RCC 7860 (cell line): ENCODE measurements at regions not wholly inside any gene's neighbourhood (a gene's known extent, or its start where the extent isn't known, plus 50 kb on each side); places are given as distances from the start of the nearest gene placed in this dataset.

Experiments
- DNase-seq: peaks from one replicate; pipeline ENCODE4 v3.0.0-alpha.2; 2015; ENCODE audit warnings: low spot score
- FAIRE-seq: peaks from 2 replicates; lab custom pipeline; 2012; peaks lifted over from hg19 to GRCh38; lab: Jason Lieb, UNC

DNA sequence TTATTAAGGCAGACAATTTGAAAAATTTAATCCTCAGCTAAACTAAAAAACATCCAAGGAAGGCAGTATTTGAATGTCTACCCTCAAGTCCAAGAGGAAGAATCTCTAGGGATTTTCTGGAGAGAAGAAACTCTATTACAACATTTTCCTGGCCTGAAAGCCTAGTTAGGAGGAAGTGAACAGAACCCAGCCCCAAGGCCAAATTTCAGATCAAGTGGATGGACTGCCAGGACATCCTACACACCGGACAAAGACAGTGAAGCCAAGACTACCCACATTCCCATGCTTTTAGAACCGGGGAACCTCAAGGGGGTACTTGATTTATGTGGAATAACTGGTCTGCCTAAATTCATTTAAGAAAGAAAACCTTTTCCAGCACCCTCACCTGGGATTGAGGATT is 108.9 kb upstream of the MEOX2 start:
- no peak for DNase-seq
- no peak for FAIRE-seq

DNA sequence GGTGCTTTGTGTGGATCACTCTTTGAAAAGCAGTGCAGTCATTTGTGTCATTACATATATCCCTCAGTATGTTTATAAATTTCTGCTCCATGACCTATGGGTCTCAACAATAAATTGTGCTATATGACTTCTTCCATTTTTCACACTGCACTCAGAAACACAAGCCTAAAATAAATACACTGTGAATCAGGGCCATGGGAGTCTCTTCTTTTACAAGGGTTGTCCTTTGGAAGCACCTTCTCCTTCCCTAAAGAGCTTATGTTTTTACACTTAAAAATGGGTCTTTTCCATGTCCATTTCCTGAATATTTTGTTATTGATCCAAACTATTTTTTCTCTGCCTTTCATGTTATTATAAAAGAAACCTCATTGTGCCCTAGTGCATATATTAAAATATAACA is 108.3 kb upstream of the MEOX2 start:
- DNase-seq, result no peak
- FAIRE-seq, result no peak

DNA sequence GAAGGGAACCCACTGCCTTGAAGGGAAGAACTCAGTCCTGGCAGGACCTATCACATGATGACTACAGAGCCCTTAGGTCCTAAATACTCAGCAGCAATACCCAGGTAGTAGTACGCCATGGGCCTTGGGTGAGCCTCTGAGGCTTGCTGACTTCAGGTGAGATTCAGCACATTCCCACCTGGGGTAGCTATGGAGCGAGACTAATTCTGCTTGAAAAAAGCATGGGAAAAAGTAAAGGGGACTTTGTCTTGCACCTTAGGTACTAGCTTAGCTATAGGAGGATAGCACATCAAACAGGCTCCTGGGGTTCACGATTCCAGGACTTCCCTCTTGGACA is 98.2 kb upstream of the MEOX2 start:
- DNase-seq, result no peak
- FAIRE-seq, result no peak

DNA sequence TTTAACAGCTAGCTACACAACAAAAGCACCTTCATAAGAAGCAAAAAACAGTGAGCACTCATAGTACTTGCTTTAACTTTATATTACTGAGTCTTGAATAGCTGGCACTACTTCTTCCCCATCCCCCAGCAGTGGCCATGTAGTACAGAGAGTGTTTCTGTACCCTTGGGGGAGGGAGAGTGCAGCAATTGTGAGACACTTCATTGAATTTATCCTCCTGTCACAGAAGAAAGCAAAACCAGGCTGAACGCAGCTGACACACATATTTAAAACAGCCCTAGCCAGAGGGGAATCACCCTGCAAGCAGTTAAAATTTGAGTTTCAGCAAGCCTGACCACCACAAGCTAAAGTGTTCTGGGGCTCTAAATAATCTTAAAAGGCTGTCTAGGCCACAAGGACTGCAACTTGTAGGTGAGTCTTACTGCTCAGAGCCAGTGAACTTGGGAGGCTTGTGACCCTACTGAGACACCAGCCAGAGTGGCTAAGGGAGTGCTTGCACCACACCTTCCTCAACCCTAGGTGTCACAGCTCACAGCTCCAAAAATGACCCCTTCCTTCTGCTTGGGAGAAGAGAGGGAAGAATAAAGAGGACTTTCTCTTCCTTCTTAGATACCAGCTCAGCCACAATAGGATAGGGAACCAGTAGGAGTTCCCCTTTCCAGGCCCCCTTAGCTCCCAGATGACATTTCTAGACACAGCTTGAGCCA is 97.7 kb upstream of the MEOX2 start:
- no peak for FAIRE-seq
- DNase-seq, result no peak

DNA sequence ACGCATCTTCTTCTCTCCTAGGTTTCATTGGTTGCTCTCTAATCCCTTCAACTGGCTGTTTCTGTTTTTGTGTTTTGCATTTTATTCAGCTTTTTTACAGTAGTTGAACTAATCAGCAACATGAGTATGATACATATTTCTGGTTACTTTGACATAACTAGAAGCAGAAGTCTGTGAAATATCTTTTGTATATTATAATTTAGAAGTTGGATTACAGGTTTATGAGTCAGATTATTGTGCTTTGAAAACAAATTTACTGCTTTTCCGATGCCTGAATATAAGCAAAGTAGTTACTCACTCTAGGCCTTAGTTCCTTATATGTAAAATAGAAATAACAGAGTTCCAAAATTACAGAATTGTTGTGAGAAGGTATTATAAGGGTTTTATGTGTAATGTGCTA is 96.2 kb upstream of the MEOX2 start:
- FAIRE-seq (no peak), DNase-seq (no peak)

DNA sequence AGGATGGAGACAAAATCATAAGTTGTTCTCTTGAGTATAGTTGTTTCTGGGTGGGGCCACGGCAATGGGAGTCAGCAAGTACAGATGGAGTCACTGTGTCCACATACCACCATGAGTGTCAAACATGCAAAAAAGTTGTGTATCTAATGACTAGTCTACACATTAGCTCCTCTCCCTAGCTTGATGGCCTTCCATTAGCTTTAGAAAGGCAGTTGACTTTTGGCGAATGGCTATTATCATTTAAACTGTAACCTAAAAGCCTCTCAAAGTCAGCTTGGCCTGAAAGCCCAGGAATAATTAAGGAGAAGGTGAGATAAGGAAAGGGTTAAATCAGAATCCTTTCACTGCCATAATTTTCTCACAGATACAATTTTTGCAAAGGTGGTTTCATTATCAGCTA is 95.5 kb upstream of the MEOX2 start:
- FAIRE-seq (no peak), DNase-seq (no peak)

DNA sequence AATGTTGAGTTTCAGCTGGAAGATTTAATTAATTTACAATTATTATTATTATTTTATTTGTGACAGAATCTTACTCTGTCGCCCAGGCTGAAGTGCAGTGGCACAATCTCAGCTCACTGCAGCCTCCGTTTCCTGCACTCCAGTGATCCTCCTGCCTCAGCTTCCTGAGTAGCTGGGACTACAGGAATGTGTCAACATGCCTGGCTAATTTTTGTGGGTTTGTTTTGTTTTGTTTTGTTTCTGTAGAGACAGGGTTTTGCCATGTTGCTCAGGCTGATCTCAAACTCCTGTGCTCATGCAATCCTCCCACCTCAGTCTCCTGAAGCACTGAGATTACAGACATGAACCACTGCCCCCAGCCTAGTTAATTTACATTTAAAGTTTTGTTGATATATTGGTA is 93.8 kb upstream of the MEOX2 start:
- DNase-seq, result no peak
- no peak for FAIRE-seq

DNA sequence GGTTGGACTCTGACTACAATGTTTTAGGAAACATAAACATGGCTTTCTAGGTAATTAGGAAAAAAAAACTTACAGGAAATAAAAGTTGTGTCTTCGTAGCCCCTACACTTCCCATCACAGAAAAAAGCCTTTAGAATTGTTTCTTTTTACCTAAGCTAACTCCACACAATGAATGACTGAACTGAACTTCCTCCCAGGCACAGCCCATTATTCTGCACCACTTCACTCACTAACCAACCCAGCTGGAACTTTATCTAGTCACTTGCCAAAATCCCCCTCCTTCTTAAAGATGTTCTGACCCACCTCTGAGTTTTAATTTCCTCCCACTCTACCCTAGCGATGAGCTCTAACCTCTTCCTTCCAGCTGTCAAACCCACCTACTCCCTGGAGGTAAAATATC is 91.7 kb upstream of the MEOX2 start:
- DNase-seq, result no peak
- no peak for FAIRE-seq

DNA sequence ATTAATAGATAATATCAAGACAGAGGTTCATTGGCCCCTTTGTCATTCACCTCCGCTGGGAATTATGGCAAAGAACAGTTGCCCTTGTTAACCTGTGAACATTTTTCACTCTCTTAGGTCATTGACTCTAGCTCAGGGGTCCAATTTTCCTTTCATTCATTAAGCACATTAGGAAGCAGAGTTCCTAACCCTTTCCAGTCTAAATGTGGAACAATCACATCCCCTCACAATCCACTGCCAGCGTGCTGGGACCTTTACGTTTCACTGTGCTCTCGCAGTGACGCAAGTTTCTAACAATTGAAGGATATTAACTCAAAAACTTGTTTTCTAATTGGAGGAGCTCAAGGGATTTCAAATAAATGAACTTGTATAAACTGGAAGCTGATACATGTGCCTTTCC is 79.3 kb upstream of the MEOX2 start:
- FAIRE-seq (no peak), DNase-seq (no peak)

DNA sequence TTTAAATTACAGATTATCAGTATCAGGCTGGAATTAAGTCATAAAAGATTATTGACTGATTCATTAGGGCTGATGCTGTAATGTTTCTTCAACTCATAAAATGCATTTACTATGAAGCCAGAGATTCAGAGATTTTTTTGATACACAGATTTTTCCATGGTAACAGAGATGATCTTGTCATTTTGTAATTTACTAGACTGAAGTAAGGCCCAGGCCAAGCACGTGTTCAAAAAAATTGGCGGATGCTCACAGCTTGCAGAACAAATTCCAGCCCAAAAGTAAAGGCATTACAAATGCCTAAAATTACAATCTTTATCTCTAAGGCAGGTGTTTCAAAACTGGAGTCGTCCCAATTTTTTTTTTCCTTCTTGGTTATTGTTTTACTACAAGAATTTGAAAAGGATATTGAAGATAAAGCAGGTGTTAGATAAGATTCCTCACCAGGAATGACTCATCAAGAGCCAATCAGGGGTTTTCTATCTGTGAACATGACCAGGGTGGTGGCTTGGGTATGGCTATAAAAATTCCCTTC is 78.4 kb upstream of the MEOX2 start:
- FAIRE-seq, result no peak
- DNase-seq, result no peak

DNA sequence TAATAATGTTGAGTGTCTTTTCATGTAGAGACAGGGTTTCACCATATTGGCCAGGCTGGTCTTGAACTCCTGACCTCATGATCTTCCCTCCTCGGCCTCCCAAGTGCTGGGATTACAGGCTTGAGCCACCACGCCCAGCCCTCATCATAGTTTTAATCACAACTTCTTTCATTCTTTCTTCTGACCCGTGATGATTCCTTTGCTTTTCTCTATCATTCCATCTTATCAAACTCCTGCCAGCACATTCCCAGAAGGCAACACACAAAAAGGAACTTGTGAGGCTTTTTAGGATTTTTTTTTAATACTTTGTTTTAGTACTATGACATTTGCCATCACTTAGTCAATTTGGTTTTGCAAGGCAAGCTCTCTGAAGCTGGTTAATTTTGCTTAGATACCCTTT is 77.5 kb upstream of the MEOX2 start:
- no peak for DNase-seq
- no peak for FAIRE-seq

DNA sequence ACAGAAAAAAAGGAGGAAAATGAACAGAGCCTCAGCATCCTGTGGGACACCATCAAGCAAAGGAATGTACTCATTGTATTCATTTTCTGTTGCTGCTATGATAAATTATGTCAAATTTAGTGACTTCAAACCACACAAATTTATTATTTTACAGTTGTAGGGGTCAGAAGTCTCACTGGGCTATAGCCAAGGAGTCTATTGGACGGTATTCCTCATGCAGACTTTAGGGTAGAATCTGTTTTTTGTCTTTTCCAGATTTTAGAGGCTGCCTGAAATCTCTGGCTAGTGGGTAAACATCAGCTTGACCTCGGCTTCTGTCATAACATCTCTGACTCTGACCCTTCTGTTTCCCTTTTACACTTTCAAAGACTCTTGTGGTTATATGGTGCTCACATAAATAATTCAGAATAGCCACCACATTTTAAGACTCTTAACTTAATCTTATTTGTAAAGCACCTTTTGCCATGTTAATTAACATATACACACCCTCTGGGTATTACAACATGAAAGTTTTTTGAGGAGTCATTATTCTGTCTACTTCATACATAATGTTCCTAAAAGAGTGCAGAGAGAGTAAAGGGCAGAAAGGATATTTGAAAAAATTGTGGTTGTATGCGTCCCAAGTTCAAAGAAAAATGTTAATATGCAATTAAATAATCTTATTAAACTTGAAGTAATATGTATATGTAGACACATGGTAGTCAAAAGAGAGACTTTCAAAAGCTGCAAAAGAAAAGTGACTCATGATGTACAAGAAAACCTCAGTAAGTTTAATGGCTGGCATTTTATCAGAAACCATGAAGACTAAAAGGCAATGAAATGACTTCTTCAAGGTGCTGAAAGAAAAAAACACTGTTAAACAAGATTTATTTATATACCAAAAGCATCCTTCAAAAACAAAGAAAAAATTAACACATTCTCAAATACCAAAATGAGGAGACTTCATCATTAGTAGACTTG is 70.8 kb upstream of the MEOX2 start:
- DNase-seq (no peak), FAIRE-seq (no peak)

DNA sequence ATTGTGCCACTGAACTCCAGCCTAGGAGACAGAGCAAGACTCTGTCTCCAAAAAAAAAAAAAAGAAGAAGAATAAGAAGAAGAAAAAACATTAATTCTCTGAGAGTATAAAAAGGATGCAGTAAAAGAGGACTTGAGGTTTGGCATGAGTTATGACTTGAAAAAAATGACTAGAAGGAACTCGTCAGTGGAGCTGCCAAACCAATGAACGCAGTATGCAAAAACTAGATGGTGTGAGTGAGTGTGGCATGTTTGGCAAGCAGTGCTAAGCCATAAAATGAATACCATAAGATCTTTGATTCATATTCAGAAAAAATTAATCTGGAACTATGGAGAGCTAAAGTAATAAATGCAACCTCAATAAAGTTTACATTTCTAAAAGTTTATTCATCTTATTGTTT is 68.6 kb upstream of the MEOX2 start:
- FAIRE-seq (no peak), DNase-seq (no peak)

DNA sequence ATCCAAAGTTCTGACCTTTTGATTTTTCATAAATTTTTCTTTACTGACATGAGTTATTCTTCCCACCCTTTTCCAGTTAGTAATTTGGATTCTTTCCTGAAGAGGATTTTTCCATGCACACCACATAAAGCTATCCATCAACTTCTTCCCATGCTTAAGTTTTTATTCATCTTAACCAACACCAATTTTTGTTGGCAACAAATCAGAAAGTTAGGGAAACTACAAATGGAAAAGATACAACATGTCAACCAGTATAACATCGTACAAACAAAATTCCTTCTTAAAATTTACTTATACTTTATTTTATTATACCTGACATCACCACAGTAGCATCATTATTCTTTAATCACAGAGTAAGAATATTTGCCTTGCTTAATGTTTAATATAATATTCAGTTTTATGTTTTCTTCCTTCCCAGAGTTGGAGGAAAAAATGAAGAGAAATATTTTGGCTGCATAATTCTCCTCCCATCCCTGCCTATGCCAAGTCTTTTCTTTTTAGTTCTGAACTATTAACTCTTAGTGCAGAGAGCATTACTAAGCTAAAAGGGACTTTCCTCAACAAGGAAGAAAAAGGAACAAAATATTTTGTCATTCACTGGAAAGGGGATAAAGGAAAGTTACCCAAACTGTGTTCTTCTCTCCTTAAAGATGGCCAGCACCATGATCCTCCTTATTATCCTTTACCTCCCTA is 67.5 kb upstream of the MEOX2 start:
- no peak for DNase-seq
- no peak for FAIRE-seq

DNA sequence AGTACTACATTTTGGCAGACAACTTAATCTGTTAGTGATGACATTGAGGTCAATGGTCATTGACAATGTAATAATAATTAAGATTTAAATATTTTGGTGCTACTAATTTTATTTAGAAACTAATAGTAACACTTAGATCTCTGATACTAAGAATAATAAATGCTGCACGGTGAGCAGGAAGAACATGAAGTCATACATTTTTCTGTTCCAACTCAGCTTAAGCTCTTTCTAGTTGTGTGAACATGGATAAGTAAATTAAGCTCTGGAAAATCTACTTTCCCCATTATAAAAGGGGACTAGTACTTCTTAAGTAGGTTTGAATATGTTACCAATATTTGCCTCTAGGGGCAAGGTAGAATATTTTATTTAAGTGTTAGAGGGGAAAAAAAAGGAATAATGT is 65.9 kb upstream of the MEOX2 start:
- no peak for FAIRE-seq
- DNase-seq, result no peak

DNA sequence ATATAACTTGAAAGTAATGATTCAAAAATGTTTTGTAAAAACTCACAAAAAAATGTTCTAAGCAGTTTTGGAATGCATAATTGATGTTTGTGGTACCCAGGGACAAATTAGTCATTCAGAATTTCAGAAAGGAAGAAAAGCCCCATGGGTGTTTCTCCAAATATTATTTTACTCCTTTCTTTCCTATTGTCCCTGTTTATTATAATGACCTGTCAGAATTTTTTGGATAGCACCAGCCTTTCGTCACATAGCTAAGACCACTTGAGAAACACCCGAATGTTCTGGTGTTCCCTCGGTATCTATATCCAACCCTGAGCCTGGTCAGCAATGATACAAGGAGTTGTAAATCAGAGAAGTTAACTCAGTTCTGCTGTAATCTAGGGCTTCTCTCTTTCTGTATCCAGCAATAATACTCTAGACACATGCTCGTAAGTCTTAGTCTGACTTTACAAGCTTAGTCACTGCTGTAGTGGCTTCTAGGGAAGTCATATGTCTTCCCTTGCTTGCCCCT is 64.8 kb upstream of the MEOX2 start:
- DNase-seq (no peak), FAIRE-seq (no peak)

DNA sequence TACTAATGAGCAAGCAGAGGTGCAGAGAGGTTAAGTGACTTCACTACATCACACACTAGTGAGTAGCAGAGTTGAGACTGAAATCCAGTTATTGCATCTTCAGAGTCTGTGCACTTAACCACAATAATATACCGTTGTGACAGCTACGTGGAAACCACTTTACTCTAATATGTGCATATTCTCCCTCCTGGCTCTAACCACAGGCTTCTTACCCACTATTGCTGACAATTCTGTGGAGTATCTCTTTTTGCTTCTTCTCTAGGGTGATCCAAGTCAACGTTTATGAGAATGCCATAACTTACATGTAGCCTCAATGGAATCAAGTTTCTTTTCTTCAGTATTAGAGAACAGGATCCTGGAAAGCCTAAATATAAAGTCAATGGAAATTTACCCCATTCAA is 64.2 kb upstream of the MEOX2 start:
- FAIRE-seq (no peak), DNase-seq (no peak)

DNA sequence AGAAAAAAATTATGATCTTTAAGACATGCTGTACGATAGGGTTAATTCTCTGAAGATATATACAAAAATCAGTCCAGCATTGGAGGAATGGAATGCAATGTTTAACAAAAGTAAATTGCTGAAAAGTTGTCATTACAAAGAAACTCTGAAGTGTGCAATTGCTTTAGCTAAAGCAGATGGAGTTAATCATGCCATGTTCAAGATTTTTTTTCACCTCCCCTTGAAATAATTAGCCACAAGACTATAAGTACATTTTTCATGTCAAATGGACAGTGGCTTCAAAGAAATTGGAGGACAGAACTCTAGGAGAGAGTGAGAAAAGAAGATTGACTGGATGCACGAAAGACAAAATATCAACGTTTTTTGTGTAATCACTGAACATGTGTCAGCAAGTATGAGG is 63.1 kb upstream of the MEOX2 start:
- FAIRE-seq, result no peak
- no peak for DNase-seq

DNA sequence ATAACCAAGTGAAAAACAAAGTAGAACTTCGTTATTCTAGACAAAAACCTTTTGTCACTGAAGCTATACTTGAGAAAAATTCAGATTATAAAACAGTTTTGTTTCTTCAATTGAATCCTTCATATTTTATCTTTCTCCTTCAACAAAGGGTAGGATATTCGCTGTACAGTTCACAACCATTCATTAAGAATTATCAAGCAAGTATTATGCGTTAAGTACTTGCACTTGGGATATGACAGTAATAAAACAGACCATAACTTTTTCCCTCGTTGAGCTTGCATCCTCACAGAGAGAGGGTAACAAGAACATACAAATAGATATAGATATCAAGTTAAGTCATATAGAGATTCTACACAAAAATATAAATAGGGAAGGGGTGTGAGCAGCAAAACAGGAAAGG is 61.2 kb upstream of the MEOX2 start:
- FAIRE-seq, result no peak
- DNase-seq, result no peak

DNA sequence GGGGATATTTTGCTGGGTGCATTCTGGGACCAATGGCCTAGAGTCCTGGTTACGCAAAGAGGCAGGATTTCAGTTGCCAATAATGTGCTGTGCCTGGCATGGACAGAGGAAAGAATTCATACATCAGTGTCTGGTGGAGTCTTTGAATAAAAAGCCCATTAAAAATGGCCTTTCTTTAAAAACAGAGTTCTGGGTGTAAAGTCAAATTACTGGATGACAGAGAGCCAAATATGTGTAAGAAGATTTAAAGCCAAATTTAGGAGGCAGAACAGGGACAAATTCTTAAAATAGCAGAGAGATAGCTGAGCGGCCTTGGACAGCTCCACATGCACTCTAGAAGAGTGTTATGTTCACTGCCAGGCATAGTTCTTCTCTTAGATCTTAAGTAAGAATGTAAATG is 60.8 kb upstream of the MEOX2 start:
- FAIRE-seq (no peak), DNase-seq (no peak)

DNA sequence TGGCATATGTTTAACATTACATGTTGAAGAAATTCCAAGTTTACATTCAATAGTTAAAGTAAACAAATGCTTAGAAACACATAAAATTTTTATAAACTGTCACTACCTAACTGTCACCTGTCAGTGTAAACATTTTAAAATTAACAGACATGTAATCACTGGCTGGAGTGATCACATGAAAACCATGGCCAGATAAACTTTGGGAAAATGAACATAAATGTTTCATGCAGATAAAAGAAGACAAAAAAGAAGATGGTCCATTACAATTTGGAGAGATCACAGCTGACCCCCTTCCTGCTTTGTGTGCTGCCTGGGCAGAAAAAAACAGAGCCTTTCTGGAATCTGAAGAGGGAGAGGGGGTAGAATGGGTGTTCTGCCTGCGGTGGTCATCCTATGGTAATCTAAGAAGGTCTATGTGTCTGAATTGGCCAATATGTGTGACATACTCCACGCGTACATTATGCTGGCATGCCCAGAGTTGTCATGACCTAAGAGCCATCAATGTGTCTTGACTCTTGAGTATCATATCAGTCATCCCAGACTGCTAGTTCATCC is 57.5 kb upstream of the MEOX2 start:
- FAIRE-seq, result no peak
- DNase-seq, result no peak
